ENCODE measurements at regions not wholly inside any gene's neighbourhood (a gene's known extent, or its start where the extent isn't known, plus 50 kb on each side); places are given as distances from the start of the nearest gene placed in this dataset.

DNA sequence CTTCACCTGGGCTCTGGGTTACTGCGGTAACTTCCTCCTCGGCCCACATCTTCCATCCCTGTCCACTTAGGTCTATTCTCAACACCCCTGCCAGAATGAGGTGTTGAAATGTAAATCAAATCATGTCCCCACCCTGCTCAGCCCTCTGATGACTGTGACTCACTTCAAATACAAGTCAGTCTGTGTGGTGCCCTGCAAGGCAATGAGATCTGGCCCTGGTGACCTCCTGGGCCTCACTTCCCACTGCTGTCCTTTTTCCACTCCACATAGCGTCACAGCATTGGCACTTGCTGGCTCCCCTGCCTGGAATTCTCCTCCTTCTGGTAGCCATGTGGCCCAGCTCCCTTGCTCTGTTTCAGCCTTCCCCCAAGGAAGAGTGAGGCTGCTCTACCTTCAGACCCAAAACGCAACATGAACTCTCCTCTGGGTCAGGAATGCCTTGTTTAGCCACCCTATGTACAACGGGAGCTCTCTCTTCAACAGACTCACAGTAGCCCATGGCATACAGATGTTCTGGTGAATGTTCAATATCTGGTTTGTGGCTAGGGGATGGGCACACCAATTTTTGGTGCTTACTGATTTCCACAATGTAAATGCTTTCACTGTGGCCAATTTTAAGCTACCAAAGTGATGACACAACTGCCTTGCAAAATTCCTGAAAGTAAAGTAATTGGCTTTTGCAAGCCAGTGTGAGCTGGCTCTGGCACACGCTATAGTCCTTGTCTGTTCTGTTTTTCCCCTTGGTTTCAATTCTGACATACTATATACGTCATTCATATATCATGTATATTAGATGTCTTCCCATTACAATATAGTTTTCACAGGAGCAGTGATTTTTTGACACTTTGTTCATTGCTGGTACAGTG is 550.3 kb upstream of the HS6ST1 start:
- no peak for DNase-seq

DNA sequence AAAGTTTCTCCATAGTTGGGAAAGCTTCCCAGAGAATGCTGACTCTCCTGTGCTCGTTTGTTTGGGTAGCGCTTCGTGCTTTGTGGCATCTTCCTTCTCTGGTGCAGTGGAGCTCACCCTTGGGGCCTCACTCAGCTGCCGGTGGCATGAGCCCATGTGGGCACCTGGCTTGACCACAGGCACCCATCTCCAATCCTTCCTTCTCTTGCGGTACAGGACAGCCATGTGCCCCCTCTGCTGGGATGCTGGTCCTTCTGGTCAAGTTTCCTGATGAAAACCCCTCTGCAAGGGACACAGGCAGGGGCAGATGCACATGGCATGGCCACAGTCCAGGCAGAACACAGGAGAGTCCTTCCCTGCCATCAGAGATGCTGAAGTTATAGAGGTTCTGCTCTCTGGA is 555.9 kb upstream of the HS6ST1 start:
- DNase-seq = no peak

DNA sequence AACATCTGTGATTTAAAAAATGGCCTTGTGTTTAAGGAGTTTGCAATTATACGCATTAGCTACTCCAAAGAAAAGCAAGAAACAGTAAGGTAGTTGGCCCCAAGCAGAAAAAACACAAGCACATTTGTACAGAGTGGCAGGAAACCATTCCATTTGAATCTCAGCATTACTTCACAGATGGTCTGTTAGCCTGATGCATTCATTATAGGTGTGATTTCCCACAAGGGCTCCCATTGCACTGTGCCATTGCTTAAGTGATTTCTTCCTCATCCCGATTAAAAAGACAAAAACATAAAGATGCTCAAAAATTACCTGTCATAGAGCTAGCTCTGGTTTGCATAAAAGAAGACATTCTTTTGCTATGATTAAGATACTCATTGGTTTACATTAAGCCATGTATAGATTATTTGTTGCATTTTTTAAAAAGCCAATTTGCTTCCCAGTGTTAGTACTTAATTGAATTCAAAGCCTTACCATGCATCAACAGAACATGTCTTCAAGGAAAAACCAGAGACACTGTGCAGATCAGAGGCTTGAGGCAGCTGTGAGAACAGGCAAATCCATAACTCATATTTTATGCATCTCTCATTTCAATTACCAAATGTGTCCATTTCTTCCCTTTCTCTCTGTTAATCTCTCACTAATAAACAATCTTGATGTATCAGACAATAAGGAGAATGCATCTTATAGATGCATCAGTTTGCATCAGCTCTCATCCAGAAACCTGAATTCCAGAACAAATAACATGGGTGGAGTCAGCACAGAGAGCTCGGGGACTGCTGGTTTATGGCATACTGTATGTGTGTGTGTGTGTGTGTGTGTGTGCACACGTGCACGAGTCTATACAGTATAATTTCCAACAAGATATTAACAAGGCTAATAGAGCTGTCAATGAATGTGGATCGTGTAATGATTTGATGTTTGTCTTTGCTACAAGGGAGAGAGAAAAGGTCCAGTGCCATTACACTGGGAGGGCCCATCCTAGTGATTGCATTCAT is 558.6 kb upstream of the HS6ST1 start:
- no peak for DNase-seq

DNA sequence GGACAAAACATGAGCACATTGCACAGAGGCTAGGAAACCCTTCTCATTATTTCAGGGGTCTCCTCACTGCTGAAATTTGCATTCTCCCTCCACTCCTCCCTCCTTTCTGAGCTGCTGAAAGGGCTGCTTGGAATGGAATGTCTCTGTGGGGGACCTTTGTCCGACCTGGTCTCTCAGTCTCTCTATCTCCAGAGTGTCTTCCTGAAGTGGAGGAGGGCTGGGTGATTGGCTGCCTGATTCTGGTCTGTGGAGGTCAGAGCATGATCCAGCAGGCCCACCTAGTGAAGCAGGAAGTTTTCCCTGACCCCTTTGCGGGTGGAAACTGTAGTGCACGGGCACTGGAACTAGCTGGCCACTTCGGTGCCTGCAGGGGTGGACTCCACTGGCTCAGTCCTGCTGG is 560.5 kb upstream of the HS6ST1 start:
- no peak for DNase-seq

DNA sequence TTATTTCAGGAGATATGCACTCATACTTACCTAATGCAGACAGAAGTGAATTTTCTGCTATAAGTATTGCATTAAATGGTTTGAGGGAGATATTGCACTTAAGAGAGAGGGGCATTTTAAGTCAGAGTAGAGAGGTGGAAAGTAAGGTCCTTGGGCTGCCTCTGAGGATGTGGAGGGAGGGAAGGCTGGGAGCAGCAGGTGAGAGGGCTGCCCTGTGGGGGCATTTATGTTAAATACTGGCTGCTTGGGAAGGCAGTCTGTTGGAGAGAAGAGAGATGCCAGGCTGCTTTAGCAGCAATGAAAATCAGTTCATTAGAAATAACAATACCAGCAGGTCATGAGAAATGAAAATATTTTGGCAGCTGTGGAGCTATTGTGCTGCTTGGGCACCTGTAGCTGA is 576.2 kb upstream of the HS6ST1 start:
- no peak for DNase-seq

DNA sequence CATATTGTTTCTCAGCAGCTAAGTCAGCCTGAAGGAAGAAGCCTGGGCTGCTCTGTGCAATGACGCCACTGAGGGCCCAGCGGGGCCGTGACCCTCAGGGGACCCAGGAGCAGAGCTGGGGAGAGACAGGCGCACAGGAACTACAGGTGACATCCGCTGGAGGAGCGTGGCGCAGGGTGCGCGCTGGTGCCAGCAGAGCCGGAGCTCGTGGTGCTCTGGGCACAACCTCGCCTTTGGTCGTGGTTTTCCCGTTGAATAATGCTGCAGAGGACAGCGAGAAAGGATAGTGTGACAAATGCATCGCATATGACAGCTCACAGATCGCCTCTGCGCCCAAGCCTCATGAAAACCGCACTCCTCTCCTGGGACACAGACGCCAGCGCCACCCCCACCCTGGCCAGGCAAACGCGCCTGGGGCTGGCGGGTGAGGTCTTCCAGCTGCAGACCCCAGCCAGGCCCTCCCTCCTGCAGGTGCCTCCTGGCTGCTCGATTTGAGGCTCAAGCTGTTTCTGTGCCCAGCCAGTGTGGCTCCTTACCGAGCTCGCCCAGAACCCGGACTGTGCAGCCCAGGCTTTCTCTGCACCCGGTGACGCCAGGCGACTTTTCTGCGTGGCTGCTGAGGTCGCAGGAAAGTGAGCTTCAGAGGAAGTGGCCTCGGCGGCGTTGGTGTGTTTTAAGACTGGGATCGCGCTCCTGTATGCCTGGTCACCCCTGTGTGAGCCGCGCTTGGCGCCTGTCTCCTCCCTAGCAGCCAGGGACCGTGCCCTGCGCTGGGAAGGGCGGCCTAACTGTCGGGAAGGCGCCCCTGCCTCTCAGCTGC is 583.1 kb upstream of the HS6ST1 start:
- DNase-seq = no peak

DNA sequence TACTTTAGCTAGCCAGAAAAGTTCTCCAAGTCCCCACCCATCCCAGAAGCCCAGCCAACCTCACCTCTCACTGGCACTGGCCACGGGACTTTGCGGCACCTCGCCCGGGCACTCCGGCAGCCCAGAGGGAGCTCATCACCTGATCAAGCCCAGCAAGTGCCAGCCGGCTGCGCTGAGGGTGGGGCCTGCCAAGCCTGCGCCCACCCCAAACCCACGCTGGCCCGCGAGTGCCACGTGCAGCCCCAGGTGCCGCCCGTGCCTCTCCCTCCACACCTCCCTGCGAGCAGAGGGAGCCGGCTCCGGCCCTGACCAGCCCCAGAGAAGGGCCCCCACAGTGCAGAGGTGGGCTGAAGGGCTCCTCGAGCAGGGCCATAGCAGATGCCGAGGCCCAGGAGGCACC is 585.0 kb upstream of the HS6ST1 start:
- DNase-seq = no peak

DNA sequence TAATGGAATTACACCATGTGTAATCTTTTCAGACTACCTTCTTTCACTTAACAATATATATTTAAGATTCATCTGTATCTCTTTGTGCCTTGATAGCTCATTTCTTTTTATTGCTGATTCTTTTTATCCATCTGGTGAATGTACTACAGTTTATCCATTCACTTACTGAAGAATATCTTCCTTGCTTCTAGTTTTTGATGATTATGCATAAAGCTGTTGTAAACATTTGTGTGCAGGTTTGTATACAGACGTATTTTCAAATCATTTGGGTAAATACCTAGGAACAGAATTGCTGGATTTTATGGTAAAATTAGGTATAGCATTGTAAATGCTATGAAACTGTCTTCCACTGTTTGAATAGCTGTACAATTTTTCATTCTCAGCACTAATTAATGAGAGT is 592.6 kb upstream of the HS6ST1 start:
- no peak for DNase-seq

DNA sequence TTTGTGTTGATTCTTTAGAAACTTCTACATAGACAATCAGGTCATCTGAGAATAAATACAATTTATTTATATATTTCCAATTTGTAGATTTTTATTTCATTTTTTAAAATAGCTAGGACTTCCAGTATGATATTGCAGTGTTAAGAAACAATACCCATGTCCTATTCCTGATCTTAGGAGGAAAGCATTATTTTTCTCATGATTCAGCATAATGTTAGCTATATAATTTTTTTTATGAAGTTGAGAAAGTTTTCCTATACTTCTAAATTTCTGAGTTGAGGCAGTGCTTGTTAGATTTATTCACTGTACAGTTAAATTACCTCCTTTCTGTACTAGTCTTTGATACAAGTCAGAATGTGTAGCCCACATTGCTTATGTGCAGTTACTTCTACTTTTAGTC is 595.7 kb upstream of the HS6ST1 start:
- no peak for DNase-seq

DNA sequence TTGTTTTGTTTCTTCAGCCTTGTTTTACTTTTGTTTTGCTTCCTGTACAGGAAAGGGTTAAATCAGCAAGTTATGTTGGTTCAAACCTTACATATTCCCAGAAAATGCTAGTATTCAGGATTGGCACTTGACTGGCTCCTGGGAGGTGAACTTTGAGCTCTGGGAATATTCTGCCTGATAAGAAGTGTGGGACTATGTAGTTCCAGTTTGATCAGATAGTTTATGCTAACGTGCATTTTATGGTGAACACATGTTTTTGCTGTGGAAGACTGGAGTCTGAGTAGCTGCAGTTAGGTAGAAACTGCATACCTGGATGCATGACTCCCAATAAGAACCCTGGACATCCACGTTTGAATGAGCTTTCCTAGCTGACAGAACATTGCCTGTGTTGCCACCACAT is 603.1 kb upstream of the HS6ST1 start:
- DNase-seq = no peak

DNA sequence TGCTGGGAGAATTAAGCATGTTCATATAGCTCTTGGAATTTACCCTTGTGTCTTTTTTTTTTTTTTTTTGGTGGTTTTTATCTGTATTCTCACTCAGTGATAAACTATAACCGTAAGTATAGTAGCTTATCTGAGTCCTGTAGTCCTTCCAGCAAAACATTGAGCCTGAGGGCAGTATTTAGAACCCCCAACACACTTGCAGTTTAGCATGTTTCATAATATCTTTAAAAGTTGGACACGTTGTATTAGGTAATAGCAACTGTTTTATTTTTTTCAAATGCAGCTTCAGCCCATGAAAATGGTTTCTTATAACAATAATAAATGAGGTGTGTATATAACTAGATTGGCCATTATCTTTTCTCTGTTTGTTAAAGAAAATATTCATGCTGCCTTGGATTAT is 603.5 kb upstream of the HS6ST1 start:
- no peak for DNase-seq

DNA sequence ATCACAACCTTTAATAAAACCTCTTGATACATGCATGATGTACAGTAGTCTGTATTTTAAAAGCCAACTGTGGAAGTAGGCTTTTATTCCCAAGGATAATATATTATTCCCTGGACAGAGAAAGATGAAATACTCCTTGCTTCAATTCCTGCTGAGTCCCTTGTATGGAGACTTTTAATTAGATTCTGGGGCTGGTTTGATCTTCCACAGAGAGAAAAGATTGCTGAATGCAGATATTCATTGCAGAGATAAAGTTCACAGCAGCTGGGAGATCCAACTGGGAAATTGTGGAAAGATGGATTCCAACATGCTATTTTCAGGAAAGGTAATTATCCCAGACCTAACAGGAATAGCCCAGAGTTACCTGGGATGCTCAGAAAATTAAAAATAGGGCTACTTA is 607.0 kb upstream of the HS6ST1 start:
- no peak for DNase-seq

DNA sequence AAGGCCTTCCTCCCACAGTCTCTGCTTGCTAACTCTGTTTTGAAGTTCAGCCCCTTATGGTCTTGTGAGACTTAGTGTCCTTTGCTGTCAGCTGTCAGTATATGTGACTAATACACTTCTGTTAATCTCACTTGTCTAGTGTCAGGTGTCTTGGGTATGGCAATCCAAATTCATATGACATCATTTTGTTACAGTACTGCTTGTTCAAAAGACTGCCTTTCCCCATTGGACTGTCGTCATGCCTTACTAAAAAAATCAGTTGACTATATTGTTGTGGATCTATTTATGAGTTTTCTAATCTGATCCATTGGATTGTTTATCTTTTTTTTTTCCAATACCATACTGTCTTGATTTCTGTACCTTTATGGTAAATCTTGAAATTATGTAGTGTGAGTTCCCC is 611.4 kb upstream of the HS6ST1 start:
- DNase-seq = no peak

DNA sequence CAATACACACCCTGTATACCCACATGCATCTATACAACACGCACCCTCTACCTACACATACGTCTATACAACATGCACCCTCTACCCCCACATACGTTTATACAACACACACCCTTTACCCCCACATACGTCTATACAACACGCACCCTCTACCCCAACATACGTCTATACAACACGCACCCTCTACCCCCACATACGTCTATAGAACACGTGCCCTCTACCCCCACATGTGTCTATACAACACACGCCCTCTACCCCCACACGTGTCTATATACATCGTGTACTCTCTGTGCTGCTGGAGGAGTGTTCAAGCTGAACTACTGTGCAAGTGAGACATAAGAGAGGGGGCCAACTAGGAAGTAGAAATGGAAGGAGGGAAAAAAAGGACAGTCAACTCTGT is 621.7 kb upstream of the HS6ST1 start:
- DNase-seq = no peak

DNA sequence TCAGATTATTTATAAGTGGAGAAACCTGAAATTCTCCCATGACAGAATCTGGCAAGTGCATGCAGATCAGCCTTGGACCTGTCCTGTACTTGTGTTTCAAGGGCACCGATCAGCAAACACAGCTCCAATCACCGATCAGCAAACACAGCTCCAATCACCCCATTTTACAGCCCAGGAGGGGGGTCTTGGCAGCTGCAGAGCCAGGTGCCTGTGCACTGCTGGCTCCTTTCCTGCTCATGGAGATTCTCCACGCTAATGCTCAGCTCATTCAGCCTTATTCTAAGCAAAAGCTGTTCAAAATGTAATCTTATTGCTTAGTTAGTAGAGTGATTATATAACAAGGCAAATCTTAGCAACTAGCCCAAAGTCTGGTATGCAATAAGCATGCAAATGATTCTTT is 623.1 kb upstream of the HS6ST1 start:
- DNase-seq = no peak

DNA sequence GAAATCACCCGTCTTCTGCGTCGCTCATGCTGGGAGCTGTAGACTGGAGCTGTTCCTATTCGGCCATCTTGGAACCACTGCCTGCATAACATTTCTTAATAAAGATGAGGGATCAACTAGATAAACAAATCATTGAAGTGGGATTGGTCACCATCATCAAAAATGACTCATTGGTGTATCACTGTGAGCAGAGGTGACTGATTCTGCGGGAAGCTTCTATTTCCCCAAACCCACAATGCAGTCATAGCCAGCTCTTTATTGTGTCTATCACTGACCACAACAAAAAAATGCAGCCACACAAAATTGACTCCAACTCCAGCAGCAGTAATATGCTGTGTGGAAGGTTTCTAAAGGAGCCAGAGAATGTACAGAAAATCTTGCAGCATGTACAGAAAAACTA is 630.7 kb upstream of the HS6ST1 start:
- no peak for DNase-seq

DNA sequence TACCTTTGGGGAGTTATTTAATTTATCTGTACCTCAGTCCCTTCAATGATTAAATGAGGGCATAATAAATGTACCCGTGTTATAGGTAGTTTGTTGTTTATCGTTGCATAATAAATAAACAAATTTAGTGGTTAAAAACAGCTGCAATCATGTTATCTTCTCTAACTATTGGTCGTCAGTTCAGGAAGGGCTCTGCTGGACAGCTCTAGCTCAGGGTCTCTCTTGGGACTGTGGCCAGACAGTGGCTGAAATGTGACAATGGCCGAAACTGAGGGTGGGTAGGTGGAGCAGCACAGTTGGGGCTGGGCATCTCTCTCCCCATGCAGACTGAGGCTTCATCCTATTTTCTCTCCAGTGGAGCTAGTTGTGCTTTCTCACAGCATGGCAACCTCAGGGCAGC is 632.1 kb upstream of the HS6ST1 start:
- DNase-seq = no peak

DNA sequence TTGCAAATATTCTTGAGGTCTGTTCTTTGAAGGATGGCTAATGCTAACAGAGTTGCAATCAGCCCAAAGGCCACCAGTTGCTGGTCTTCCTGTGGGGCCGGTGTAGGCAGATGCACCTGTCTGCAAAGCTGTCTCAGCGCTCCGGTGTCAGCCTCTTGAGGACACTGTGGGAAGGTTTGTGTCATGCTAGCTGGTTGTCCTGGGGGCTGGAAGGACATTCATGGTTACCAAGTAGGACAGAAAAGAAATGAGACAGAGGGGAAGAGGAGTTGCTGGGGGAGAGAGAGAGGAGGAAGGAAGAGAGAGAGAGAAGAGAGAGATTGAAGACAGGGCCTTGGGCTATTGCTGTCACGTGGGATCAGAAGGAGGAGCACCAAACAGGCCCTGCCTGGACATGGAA is 639.6 kb upstream of the HS6ST1 start:
- no peak for DNase-seq

DNA sequence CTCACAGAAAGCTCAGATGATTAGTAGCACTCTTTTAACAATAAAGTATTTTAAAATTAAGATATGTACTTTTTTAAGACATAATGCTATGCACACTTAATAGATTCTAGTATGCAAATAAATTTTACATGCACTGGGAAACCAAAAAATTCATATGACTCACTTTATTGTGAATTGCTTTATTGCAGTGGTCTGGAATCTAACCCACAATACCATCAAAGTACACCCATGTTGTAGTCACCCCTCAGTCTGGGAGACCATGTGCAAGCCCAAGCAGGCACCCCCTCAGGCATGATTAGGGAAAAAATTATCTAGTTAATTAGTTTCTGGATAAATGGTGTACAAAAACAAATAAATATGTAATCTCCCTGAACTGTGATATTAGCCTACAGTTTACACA is 649.0 kb upstream of the HS6ST1 start:
- no peak for DNase-seq

DNA sequence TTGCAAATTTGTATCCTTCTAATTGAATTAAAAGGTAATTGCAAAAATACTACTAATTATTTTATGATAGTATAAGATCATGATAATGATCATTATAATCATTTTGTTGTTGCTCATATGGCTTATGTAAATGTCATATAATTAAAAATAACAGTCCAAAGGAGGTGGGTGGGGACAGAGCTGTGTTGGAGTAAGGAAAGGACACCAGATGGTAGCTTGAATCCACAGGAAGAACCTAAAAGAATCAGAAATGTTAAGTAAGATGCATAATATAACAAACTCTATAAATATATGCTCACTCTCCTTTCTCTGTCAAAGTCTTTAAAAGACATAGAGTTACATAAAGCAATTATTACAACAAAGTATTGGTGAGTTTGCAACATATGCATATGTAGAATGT is 650.7 kb upstream of the HS6ST1 start:
- DNase-seq = no peak

DNA sequence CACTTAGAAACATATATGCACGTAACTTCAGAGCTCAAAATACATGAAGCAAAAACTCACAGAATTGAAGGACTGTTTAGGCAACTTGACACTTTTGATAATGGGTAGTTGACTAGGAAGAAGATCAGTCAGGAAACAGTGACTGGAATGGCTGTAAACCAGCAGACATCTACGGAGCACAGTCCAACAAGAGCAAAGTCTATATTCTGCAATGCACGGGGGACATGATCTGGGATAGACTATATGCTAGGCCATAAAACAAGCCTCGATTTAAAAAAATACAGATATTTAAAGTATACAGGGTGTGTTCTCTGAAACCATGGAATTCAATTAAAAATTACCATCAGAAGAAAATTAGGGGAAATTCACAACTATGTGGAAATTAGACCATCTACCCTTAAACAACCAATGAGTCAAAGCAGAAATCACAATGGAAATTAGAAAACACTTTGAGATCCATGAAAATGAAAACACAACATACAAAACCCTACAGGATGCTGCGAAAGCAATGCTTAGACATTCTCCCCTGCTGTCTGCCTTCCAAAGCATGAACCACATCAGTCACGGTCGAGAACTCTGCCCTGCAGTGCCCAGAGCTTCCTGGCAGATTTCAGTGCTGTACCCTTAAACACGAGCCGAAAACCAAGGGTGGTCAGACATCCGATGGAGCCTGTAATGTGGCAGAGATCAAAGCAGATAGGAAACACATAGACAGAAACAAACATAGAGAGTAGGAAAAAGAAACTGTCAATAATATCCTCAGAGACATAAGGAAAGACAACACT is 651.9 kb upstream of the HS6ST1 start:
- DNase-seq = no peak

DNA sequence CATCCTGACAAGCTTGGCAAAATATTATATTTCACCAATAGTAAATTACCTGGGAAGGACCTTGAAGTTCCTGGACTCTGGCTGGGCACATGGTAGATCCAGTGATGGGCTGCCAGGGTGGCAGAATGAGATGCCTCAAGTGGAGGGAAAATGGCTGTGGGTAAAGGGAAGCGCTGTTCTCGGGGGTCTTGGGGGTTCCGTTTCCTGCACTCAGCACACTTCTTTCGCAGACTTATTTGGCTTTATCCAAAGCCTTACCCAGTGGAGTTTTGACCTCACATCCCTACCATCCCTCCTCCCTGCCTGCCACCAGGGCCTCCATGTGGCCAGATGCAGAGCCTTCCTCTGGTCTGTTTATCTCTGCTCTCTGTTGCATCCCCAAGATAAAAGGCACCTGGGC is 654.9 kb upstream of the HS6ST1 start:
- no peak for DNase-seq

Data from activated CD4-positive, alpha-beta T cell treated with anti-CD3 and anti-CD28 coated beads, Interleukin-2, amount 50 U/mL, for 1 hour (primary cell).